GM18505 (cell line): ENCODE measurements at regions not wholly inside any gene's neighbourhood (a gene's known extent, or its start where the extent isn't known, plus 50 kb on each side); places are given as distances from the start of the nearest gene placed in this dataset.

Experiments used
- ATAC-seq: cut with Tn5 transposase; IDR thresholded peaks from one replicate; pipeline ENCODE4 v1.9.1; 2021; ENCODE audit not compliant: unreplicated experiment
- POLR2A ChIP-seq: IDR thresholded peaks from 4 replicates; pipeline ENCODE4 v1.6.1; 2011; ENCODE audit warnings: borderline replicate concordance; ENCODE audit not compliant: insufficient read depth, insufficient read length; ENCODE audit errors: extremely low read depth

DNA sequence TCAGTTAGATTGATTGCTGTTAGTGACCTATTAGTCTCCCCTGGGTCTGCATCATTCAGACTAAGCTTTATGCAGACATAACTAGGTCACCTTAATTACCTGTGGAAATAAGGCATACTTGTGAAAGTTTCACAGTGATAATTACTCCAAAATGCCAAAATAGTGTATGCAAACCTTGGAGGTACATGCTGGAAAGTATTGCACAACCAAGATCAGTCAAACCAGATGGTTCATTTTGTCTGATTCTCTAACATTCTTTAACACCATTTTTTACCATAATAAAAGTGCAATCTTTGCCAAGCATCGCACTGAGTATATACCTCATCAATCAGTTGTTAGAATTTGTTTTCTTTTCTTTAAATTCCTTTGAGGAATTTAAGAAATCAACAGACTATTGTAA is 186.3 kb upstream of the TMEFF2 start:
- no peak for ATAC-seq
- TF ChIP-seq POLR2A, result no peak

GRCh38 chr2:192379736-192380135 is 185.0 kb upstream of the TMEFF2 start:
- ATAC-seq, result no peak
- no peak for TF ChIP-seq POLR2A

DNA sequence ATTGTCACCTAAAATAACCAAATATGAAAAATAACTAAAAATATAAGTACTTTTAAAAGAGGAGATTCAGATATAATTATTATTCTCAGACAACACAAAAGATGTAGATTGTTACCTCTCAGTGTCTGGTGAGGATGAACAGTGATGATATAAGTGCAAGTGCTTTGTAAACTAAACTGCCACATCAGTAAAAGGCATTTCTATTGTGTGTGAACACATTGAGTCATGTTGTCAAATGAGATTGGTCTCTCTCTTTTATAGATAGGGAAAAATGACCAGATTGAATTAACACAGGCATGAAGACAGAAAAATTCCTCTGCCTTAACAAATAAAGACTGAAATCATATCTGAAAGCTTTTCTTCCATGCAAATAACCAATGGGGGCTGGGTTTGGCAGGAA is 182.4 kb upstream of the TMEFF2 start:
- TF ChIP-seq POLR2A, result no peak
- no peak for ATAC-seq

GRCh38 chr2:192373754-192374153 is 179.0 kb upstream of the TMEFF2 start:
- ATAC-seq, result no peak
- no peak for TF ChIP-seq POLR2A

GRCh38 chr2:192373221-192373620 is 178.5 kb upstream of the TMEFF2 start:
- no peak for ATAC-seq
- TF ChIP-seq POLR2A, result no peak

DNA sequence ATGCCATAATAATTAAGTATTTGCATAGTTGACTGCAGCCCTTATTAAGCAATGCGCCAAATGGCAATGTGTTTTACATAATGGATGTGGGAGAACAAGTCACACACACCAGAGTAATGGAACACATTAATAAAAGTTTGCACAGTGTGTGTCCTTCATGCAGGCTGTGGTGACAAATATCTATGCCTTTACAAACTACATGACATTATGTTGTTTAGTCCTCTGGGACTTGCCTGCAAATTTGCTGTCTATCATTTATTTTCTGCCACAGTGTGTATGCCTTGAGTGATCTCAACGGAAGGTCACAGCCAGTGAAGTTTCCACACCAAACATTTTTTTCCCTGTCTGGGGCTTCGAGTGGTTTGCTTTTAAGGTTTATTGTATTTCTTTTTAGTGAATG is 175.2 kb upstream of the TMEFF2 start:
- no peak for TF ChIP-seq POLR2A
- no peak for ATAC-seq

- no peak for ATAC-seq
- no peak for TF ChIP-seq POLR2A
These were observed 162.5 kb upstream of the TMEFF2 start for GRCh38 chr2:192357217-192357616.

GRCh38 chr2:192354512-192355244 is 159.9 kb upstream of the TMEFF2 start:
- no peak for ATAC-seq
- no peak for TF ChIP-seq POLR2A

GRCh38 chr2:192347542-192347941 is 152.8 kb upstream of the TMEFF2 start:
- ATAC-seq, result no peak
- TF ChIP-seq POLR2A, result no peak

GRCh38 chr2:192345287-192345686 is 150.6 kb upstream of the TMEFF2 start:
- no peak for ATAC-seq
- no peak for TF ChIP-seq POLR2A

DNA sequence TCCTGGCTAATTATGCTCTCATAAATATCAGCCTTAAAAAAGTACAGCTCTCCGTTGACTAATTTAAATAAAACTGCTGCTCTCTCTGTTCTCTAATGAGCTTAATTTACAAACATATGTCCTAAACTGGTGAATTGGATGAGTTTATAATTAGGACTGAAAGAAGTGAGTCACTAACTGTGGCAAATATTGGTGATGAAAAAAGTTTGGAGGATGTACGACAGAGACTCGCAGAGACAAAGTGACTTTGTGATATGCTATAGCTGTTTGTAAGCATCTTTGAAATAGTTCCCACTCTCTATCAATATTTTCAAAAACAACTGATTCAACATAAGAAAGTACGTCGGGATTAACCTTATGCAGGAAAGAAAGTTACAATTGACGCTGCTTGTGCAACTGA is 138.9 kb upstream of the TMEFF2 start:
- TF ChIP-seq POLR2A, result no peak
- ATAC-seq, result no peak

DNA sequence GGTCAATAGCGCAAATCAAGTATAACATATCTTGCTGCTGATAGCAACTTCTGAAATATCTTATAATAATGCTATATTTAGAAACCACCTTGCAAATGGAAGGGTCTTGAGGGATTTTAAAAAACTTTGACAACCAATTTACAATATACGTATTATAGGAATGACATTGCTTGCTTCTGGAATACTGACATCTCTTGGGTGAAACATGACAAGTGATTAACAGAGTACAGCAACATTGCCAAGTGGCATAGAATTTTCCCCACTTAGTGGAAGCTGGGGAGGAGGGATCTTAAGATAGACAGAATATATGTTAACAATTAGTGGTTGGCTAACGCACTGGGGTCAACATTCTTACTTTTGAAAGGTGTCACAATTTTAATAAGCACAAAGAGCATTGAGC is 133.6 kb upstream of the TMEFF2 start:
- ATAC-seq, result no peak
- no peak for TF ChIP-seq POLR2A

- TF ChIP-seq POLR2A, result no peak
- ATAC-seq, result no peak
These were observed 132.8 kb upstream of the TMEFF2 start for GRCh38 chr2:192327576-192327975.

DNA sequence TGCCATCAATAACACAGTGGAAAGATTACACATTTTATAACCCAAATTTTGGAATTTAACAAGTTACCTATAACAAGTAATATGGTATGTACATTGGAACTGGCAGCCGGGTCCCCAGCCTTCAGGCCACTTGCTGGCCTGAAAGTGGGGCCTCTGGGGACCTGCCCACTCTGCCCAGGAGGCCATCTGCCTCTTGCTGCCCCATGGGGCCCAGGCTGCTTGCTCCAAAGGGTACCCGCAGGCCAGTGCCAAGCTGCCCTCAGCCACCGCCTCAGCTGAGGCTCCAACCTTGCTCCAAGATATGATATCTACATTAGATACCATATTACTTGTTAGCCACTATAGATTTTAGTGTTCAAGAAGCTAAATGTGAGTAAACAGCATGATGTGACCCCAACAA is 120.8 kb upstream of the TMEFF2 start:
- ATAC-seq, result no peak

More for the DNA sequence above, 120.8 kb upstream of the TMEFF2 start:
- no peak for TF ChIP-seq POLR2A
